CD4-positive, CD25-positive, alpha-beta regulatory T cell (primary cell): ENCODE measurements at regions not wholly inside any gene's neighbourhood (a gene's known extent, or its start where the extent isn't known, plus 50 kb on each side); places are given as distances from the start of the nearest gene placed in this dataset.
"Not testable (repeated sequence)": the region's sequence is repeated elsewhere in the genome, so short reads cannot be mapped to it uniquely, and the experiment has no call there.

Experiments used
- ATAC-seq, 2 donors: fragments of 150-1000 bp; cut with Tn5 transposase; one replicate each; pipeline ENCODE4 v1.10.0; 2021; ENCODE audit warnings: low read depth in 2 of 2, moderate number of reproducible peaks in 2 of 2, moderate library complexity in 1 of 2
- DNase-seq, 3 donors: peaks; one replicate each; pipeline versions ENCODE4 v3.0.0 to v3.0.0-alpha.2; 2012 to 2022; ENCODE audit warnings: mixed read lengths in 1 of 3
- H3K27ac ChIP-seq: one replicate; pipeline ENCODE4 v1.7.0; 2013; ENCODE audit warnings: mild to moderate bottlenecking, low read length; ENCODE audit not compliant: insufficient read depth, poor library complexity, severe bottlenecking
- H3K27me3 ChIP-seq: one replicate; pipeline ENCODE4 v1.7.0; 2013; ENCODE audit warnings: low read length; ENCODE audit not compliant: control insufficient read depth, insufficient read depth
- H3K36me3 ChIP-seq: one replicate; pipeline ENCODE4 v1.7.0; 2013; ENCODE audit warnings: mild to moderate bottlenecking, low read length, moderate library complexity; ENCODE audit not compliant: control insufficient read depth, insufficient read depth
- H3K4me1 ChIP-seq: 2 replicates; pipeline ENCODE4 v1.7.0; 2013; ENCODE audit warnings: mild to moderate bottlenecking, low read length; ENCODE audit not compliant: insufficient read depth, control insufficient read depth, poor library complexity, severe bottlenecking
- H3K4me3 ChIP-seq: one replicate; pipeline ENCODE4 v1.7.0; 2013; ENCODE audit warnings: low read depth, mild to moderate bottlenecking, low read length, moderate library complexity
- H3K9me3 ChIP-seq, 2 experiments: 1 replicate in 1 of 2; 2 replicates in 1 of 2; pipeline ENCODE4 v1.7.0; 2013; ENCODE audit warnings: low read length in 2 of 2, mild to moderate bottlenecking in 1 of 2, moderate library complexity in 1 of 2; ENCODE audit not compliant: control insufficient read depth in 2 of 2
- H3K27ac Mint-ChIP-seq, 3 donors: one replicate each; pipeline ENCODE4 v1.8.0; 2020 to 2022; ENCODE audit warnings: mild to moderate bottlenecking in 3 of 3, mixed read lengths in 3 of 3, moderate library complexity in 2 of 3
- H3K27me3 Mint-ChIP-seq: one replicate; pipeline ENCODE4 v1.8.0; 2022; ENCODE audit warnings: mild to moderate bottlenecking, mixed read lengths
- H3K36me3 Mint-ChIP-seq: one replicate; pipeline ENCODE4 v1.8.0; 2020; ENCODE audit warnings: mixed read lengths
- H3K4me1 Mint-ChIP-seq, 4 donors: one replicate each; pipeline ENCODE4 v1.8.0; 2020 to 2022; ENCODE audit warnings: mixed read lengths in 4 of 4, mild to moderate bottlenecking in 1 of 4
- H3K4me3 Mint-ChIP-seq, 4 donors: one replicate each; pipeline ENCODE4 v1.8.0; 2020 to 2022; ENCODE audit warnings: mild to moderate bottlenecking in 4 of 4, mixed read lengths in 4 of 4, moderate library complexity in 3 of 4
- H3K9me3 Mint-ChIP-seq, 7 donors: one replicate each; pipeline ENCODE4 v1.8.0; 2020 to 2022; ENCODE audit warnings: mixed read lengths in 7 of 7, mild to moderate bottlenecking in 3 of 7, moderate library complexity in 2 of 7

DNA sequence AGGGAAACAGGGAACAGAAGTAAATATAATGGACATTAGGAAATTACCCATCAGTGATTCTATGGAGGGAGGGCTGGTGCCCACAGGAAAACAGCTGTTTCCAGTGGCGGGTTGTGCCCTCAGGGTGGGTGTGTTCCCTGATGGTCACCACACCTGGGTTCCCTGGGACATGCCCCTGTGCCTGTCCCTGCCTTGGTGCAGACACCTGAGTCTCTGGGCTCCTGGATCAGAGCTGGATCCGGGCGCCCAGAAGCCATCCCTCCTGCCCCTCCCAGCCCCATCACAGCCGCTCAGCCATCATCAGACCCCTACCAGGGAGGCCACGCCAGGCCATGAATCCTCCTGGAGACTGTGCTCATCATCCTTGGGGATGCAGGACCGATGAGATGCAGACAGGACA, 307.2 kb upstream of the SFSWAP start:
- H3K9me3 ChIP-seq: no peaks in the 10 kb centered on the region
- H3K36me3 ChIP-seq: no peaks in the 10 kb centered on the region
- Mint-ChIP-seq H3K4me1 (no peaks in the 10 kb centered on the region), H3K9me3 (peaks cover 0 to 12% (median 6%) of the 10 kb centered on the region in 7 donors), H3K4me3 (no peak overlapping the region), H3K27me3 (no peaks in the 10 kb centered on the region), H3K36me3 (no peaks in the 10 kb centered on the region), H3K27ac (no peak overlapping the region)
- H3K4me3 ChIP-seq: no peak overlapping the region
- DNase-seq: no peak
- ATAC-seq: no peak
- H3K27me3 ChIP-seq: no peaks in the 10 kb centered on the region
- no peaks in the 10 kb centered on the region for H3K4me1 ChIP-seq
- H3K27ac ChIP-seq: no peak overlapping the region

DNA sequence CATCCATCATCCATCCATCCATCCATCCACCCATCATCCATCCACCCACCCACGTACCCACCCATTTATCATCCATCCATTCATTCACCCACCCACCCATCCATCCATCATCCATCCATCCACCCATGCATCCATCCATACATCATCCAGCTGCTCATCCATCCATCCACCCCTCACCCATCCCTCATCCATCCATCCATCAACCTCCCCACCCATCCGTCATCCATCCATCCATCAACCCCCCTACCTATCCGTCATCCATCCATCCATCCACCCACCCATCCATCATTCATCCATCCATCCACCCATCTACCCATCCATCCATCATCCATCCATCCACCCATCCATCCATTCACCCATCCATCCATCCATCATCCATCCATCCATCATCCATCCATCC, 306.2 kb upstream of the SFSWAP start:
- Histone ChIP-seq H3K27ac (no peak overlapping the region), H3K36me3 (no peaks in the 10 kb centered on the region), H3K27me3 (no peaks in the 10 kb centered on the region), H3K9me3 (no peaks in the 10 kb centered on the region), H3K4me1 (no peaks in the 10 kb centered on the region), H3K4me3 (no peak overlapping the region)
- H3K27ac Mint-ChIP-seq: no peak overlapping the region
- H3K36me3 Mint-ChIP-seq: no peaks in the 10 kb centered on the region
- no peak overlapping the region for H3K4me3 Mint-ChIP-seq
- ATAC-seq (no peak), DNase-seq (no peak)
- no peaks in the 10 kb centered on the region for H3K27me3 Mint-ChIP-seq
- peaks cover 0 to 5% (median under 1%) of the 10 kb centered on the region in 7 donors for H3K9me3 Mint-ChIP-seq
- no peaks in the 10 kb centered on the region for H3K4me1 Mint-ChIP-seq

DNA sequence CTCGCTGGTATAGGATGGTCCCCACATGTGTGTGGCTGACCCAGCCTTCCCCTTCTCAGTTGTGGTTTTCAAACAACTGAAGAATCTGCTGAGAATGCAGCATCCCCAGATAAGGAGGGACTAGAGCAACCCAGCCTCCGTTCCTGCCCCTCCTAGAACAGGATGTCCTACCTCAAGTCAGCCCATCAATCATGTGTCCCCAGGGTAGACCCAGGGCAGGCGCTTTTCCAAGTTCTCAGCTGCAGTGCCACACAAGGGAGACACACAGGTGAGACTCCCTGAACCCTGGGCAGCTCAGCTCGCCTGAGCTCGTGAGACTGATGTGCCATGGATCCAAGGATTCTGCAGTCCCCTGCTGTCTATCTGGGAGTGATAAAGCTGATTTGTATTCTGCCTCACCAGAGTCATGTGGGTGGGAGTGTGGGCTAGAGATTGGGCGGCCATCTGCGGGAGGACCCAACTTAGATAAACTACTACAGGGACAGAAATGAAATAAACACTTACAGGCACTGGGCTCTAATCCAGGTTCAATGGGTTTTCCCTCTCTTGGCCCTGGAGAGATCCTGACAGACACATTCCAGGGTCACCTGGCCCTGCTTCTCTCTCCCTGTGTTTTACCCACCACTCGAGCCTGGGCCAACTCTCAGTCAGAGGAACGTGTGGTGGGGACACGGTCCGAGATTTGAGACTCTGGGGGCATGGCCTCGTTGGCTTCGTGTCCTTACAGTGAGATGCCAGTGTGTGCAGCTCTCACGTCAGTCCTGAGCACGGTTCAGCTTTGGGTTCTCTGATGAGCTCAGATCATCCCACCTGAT, 303.5 kb upstream of the SFSWAP start:
- peaks cover 0 to 5% (median 0%) of the 10 kb centered on the region in 7 donors for H3K9me3 Mint-ChIP-seq
- H3K27me3 Mint-ChIP-seq: no peaks in the 10 kb centered on the region
- H3K27ac Mint-ChIP-seq: no peak overlapping the region

DNA sequence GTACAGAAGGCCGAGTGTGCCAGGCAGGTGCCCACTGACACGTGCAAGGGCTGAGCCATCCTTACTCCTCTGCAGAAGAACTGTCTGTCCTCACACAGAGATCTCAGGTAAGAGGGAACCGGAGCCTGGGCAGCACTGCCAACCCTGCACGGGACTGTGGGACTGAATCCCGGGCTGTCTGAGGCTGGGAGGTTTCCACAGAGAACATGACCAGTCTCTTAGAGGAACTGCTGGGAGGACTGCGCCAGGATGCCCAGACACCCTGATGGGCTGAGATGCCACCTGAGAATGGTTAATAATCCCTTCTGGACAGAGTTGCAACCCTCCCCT, 302.9 kb upstream of the SFSWAP start:
- Mint-ChIP-seq H3K27me3 (no peaks in the 10 kb centered on the region), H3K4me1 (no peaks in the 10 kb centered on the region), H3K27ac (no peak overlapping the region), H3K9me3 (peaks cover 0 to 3% (median 0%) of the 10 kb centered on the region in 7 donors), H3K4me3 (no peak overlapping the region), H3K36me3 (no peaks in the 10 kb centered on the region)
- DNase-seq (no peak), ATAC-seq (no peak)
- Histone ChIP-seq H3K4me3 (no peak overlapping the region), H3K36me3 (no peaks in the 10 kb centered on the region), H3K9me3 (no peaks in the 10 kb centered on the region), H3K27ac (no peak overlapping the region), H3K27me3 (no peaks in the 10 kb centered on the region), H3K4me1 (no peaks in the 10 kb centered on the region)

More for the DNA sequence above, 303.5 kb upstream of the SFSWAP start:
- DNase-seq (no peak), ATAC-seq (no peak)
- H3K36me3 ChIP-seq: no peaks in the 10 kb centered on the region
- no peaks in the 10 kb centered on the region for H3K27me3 ChIP-seq
- Mint-ChIP-seq H3K4me1 (no peaks in the 10 kb centered on the region), H3K4me3 (no peak overlapping the region), H3K36me3 (no peaks in the 10 kb centered on the region)
- H3K9me3 ChIP-seq: no peaks in the 10 kb centered on the region
- no peaks in the 10 kb centered on the region for H3K4me1 ChIP-seq
- H3K4me3 ChIP-seq: no peak overlapping the region
- H3K27ac ChIP-seq: no peak overlapping the region

DNA sequence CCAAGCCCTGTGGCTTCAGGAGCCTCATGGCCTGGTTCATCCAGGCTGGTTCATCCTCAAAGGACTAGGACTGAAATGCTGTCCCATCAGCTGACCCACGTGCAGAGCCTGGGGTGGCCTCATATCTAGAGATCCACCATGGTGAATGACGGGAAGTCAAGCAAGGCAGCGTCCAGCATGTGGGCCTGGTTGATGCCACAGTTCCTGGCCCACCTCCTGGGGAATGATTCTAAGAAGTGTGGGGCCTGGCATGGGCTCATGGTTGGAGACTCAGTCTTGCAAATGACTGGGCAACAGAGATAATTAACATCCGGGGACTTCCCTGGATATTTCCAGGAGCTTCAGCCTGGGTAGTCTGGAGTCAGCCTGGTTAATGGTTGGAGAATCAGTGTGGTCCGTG, 302.4 kb upstream of the SFSWAP start:
- H3K4me1 ChIP-seq: no peaks in the 10 kb centered on the region
- Mint-ChIP-seq H3K27ac (no peak overlapping the region), H3K27me3 (no peaks in the 10 kb centered on the region), H3K4me1 (no peaks in the 10 kb centered on the region), H3K9me3 (peaks cover 0 to 3% (median 0%) of the 10 kb centered on the region in 7 donors), H3K4me3 (no peak overlapping the region), H3K36me3 (no peaks in the 10 kb centered on the region)
- ATAC-seq: no peak
- H3K27ac ChIP-seq: no peak overlapping the region
- DNase-seq: no peak
- H3K9me3 ChIP-seq: no peaks in the 10 kb centered on the region
- no peak overlapping the region for H3K4me3 ChIP-seq
- H3K27me3 ChIP-seq: no peaks in the 10 kb centered on the region
- H3K36me3 ChIP-seq: no peaks in the 10 kb centered on the region

DNA sequence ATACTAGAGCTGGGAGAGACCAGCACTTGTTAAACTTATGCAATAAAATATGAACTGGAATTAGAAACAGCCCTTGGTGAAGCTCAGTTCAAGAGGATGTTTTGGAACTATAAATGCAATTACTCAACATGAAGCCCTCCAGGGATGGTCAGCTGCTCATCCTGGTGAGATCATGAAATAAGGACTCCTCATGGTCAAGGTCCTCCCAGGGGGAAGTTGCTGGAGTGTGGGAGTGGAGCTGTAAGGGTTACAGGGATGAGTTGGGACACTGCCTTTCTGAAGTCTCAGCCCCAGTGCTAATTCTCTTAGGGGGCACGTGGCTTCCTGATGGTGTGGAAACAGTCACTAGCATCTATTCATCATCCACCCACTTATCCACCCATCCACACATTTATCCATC, 301.7 kb upstream of the SFSWAP start:
- no peak for ATAC-seq
- no peak overlapping the region for H3K4me3 ChIP-seq
- no peaks in the 10 kb centered on the region for H3K36me3 Mint-ChIP-seq

DNA sequence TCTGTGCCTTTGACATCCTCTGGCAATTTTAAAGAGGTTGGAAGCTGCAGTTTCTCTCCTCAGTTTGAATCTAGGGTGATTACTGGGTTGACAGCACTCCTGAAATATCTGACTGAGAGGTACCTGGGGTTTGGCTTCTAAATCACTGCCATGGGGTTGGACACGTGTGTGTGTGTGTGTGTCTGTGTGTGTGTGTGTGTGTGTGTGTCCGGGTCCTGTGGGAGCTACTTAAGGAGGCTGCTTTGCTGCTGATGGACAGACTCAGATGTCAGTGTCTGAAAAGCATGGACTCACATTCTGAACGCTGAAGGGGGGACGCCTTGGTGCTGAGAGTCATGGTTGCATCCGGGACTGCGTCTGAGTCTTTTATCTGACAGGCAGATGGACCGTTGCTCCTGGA, 299.1 kb upstream of the SFSWAP start:
- not testable (repeated sequence) for H3K4me1 Mint-ChIP-seq, ATAC-seq, H3K4me3 ChIP-seq, H3K9me3 ChIP-seq, H3K4me3 Mint-ChIP-seq, H3K27ac Mint-ChIP-seq, H3K4me1 ChIP-seq, H3K27me3 Mint-ChIP-seq, H3K27ac ChIP-seq, H3K27me3 ChIP-seq, H3K9me3 Mint-ChIP-seq, DNase-seq, H3K36me3 Mint-ChIP-seq, H3K36me3 ChIP-seq

More for the DNA sequence above, 301.7 kb upstream of the SFSWAP start:
- Histone ChIP-seq H3K9me3 (no peaks in the 10 kb centered on the region), H3K36me3 (no peaks in the 10 kb centered on the region), H3K4me1 (no peaks in the 10 kb centered on the region), H3K27ac (no peak overlapping the region), H3K27me3 (no peaks in the 10 kb centered on the region)
- DNase-seq: no peak
- Mint-ChIP-seq H3K27ac (no peak overlapping the region), H3K4me3 (no peak overlapping the region), H3K27me3 (no peaks in the 10 kb centered on the region), H3K4me1 (no peaks in the 10 kb centered on the region), H3K9me3 (peaks cover 0 to 3% (median 0%) of the 10 kb centered on the region in 7 donors)

DNA sequence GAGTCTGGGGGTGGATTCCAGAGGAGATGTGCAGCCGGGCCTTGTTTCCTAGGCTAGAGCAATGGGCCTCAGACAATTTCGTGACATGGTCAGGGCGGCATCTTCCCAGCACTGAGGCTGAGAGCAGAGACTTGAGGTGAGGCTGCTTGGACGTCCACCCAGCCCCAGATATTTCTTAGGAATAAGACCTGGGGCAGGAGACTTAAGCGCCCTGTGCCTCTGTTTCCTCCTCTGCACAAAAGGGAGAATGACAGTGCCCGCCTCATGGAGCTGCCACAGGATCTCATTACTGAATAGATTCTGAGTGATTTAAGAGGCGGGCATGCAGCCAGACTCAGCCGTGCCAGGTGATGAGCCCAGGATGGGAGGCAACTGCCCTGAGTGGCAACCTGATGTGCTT, 297.9 kb upstream of the SFSWAP start:
- ATAC-seq: no peak
- Mint-ChIP-seq H3K27me3 (no peaks in the 10 kb centered on the region), H3K4me1 (no peaks in the 10 kb centered on the region), H3K4me3 (no peak overlapping the region), H3K36me3 (no peaks in the 10 kb centered on the region), H3K27ac (no peak overlapping the region), H3K9me3 (peaks cover 0 to 5% (median 0%) of the 10 kb centered on the region in 7 donors)
- DNase-seq: no peak
- H3K4me3 ChIP-seq: no peak overlapping the region
- H3K27me3 ChIP-seq: no peaks in the 10 kb centered on the region
- no peaks in the 10 kb centered on the region for H3K9me3 ChIP-seq
- H3K27ac ChIP-seq: no peak overlapping the region
- no peaks in the 10 kb centered on the region for H3K36me3 ChIP-seq
- no peaks in the 10 kb centered on the region for H3K4me1 ChIP-seq
